ENCODE measurements at regions not wholly inside any gene's neighbourhood (a gene's known extent, or its start where the extent isn't known, plus 50 kb on each side); places are given as distances from the start of the nearest gene placed in this dataset.

DNA sequence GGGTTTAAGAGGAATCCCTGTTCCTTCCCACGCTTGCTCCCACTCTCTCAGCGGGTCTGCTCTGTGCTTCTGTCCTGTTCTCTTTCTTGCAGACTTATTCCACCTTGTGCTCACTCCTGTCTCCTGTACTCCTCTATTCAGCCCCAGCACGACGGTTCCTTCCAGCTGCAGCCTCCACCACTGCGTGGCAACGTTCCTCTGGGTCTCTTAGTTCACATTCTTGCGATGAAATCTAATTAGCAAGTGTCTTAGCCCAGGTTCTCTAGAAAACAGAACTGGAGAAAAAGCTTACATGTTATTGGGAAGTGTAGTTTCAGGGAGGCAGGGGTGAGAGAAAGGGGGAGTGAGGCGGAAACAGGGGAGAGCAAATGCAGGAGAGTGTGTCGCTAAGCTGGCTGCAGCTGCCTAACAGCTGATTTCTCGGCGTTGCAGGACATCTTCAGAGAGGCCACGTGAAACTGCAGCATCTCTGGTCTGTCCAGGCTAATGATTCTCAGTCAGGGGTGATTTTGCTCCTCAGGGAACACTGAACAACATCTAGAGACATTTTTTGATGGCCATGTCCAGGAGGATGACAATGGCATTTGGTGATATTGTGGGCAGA is 213.2 kb upstream of the NLRP1 start:
- TF ChIP-seq, protein P1, sequence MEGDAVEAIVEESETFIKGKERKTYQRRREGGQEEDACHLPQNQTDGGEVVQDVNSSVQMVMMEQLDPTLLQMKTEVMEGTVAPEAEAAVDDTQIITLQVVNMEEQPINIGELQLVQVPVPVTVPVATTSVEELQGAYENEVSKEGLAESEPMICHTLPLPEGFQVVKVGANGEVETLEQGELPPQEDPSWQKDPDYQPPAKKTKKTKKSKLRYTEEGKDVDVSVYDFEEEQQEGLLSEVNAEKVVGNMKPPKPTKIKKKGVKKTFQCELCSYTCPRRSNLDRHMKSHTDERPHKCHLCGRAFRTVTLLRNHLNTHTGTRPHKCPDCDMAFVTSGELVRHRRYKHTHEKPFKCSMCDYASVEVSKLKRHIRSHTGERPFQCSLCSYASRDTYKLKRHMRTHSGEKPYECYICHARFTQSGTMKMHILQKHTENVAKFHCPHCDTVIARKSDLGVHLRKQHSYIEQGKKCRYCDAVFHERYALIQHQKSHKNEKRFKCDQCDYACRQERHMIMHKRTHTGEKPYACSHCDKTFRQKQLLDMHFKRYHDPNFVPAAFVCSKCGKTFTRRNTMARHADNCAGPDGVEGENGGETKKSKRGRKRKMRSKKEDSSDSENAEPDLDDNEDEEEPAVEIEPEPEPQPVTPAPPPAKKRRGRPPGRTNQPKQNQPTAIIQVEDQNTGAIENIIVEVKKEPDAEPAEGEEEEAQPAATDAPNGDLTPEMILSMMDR (IDR thresholded peaks at IDR 0.05; ENCODE audit: extremely low read depth, low read depth, low read length) = no peak
- no peaks in the 10 kb centered on the region for H4K20me1 ChIP-seq (ENCODE audit: insufficient read depth, low read length)
- no peak overlapping the region for H3K27ac ChIP-seq (ENCODE audit: low read depth, low read length)
- peaks cover 43% of the 10 kb centered on the region for H3K27me3 ChIP-seq (ENCODE audit: insufficient read depth, low read length)
- DNase-seq (ENCODE audit: insufficient read length, low spot score, missing footprints) = no peak
- H2AFZ ChIP-seq (ENCODE audit: low read length) = no peak overlapping the region
- H3K4me1 ChIP-seq (ENCODE audit: insufficient read depth, low read length) = no peaks in the 10 kb centered on the region
- peaks cover 4% of the 10 kb centered on the region for H3K9me3 ChIP-seq (ENCODE audit: low read depth, low read length)
- no peak overlapping the region for H3K4me2 ChIP-seq (ENCODE audit: insufficient read depth, low read length)
- H3K79me2 ChIP-seq (ENCODE audit: insufficient read depth, low read length) = no peaks in the 10 kb centered on the region
- H3K4me3 ChIP-seq (ENCODE audit: insufficient read depth, low read length) = no peak overlapping the region
- no peaks in the 10 kb centered on the region for H3K36me3 ChIP-seq (ENCODE audit: insufficient read depth, low read length)

DNA sequence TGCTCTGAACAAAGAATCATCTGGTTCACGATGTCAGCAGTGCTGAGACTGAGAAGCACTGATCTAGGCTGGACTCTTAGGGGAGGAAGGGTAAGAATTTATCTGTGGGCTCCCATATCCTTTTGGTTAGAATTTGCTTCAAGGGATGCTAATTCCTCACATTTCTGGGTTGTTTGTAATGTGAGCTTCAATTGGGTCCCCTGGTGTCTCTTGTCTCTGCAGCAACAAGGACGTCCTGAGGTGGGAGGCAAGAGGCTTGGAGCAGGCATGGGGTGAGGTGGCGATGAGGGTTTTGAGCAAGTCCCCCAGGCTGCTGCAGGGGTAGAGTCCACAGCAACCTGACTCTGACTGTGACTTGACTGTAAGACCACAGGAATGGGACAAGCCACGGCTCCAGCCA is 213.8 kb upstream of the NLRP1 start:
- H3K36me3 ChIP-seq (ENCODE audit: insufficient read depth, low read length) = no peaks in the 10 kb centered on the region
- TF ChIP-seq, protein P1 (IDR thresholded peaks at IDR 0.05; ENCODE audit: extremely low read depth, low read depth, low read length) = no peak
- no peak overlapping the region for H3K4me3 ChIP-seq (ENCODE audit: insufficient read depth, low read length)
- no peak for DNase-seq (ENCODE audit: insufficient read length, low spot score, missing footprints)
- no peak overlapping the region for H2AFZ ChIP-seq (ENCODE audit: low read length)
- peaks cover under 1% of the 10 kb centered on the region for H3K9me3 ChIP-seq (ENCODE audit: low read depth, low read length)
- no peak overlapping the region for H3K4me2 ChIP-seq (ENCODE audit: insufficient read depth, low read length)
- H4K20me1 ChIP-seq (ENCODE audit: insufficient read depth, low read length) = no peaks in the 10 kb centered on the region
- no peaks in the 10 kb centered on the region for H3K79me2 ChIP-seq (ENCODE audit: insufficient read depth, low read length)
- peaks cover 43% of the 10 kb centered on the region for H3K27me3 ChIP-seq (ENCODE audit: insufficient read depth, low read length)
- H3K4me1 ChIP-seq (ENCODE audit: insufficient read depth, low read length) = no peaks in the 10 kb centered on the region
- no peak overlapping the region for H3K27ac ChIP-seq (ENCODE audit: low read depth, low read length)

DNA sequence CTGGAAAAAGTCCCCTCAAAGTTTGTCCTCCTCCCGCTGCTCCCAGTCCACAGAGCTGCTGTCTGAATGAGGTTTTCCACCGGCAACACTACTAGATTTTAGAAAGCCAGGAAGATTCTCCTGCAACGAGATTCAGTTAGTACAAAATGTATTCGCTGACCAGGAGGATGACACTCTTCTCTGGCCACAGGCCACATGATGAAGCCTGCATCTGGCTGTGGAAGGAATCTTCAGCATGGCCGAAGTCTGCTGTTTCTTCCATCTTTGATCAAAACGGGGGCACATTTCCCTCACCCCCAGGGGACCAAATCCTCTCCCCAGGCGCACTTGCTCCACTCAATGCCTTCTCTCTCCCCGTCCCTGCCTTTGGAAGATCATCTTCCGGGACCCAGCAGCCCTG is 215.8 kb upstream of the NLRP1 start:
- H3K4me1 ChIP-seq (ENCODE audit: insufficient read depth, low read length) = no peaks in the 10 kb centered on the region
- no peak overlapping the region for H3K27ac ChIP-seq (ENCODE audit: low read depth, low read length)
- DNase-seq (ENCODE audit: insufficient read length, low spot score, missing footprints) = no peak
- no peak overlapping the region for H2AFZ ChIP-seq (ENCODE audit: low read length)
- H3K79me2 ChIP-seq (ENCODE audit: insufficient read depth, low read length) = no peaks in the 10 kb centered on the region
- H3K27me3 ChIP-seq (ENCODE audit: insufficient read depth, low read length) = peaks cover 38% of the 10 kb centered on the region
- no peaks in the 10 kb centered on the region for H3K36me3 ChIP-seq (ENCODE audit: insufficient read depth, low read length)
- H3K4me3 ChIP-seq (ENCODE audit: insufficient read depth, low read length) = no peak overlapping the region
- H4K20me1 ChIP-seq (ENCODE audit: insufficient read depth, low read length) = no peaks in the 10 kb centered on the region
- TF ChIP-seq, protein P1 (IDR thresholded peaks at IDR 0.05; ENCODE audit: extremely low read depth, low read depth, low read length) = no peak
- H3K4me2 ChIP-seq (ENCODE audit: insufficient read depth, low read length) = no peak overlapping the region
- H3K9me3 ChIP-seq (ENCODE audit: low read depth, low read length) = no peaks in the 10 kb centered on the region

DNA sequence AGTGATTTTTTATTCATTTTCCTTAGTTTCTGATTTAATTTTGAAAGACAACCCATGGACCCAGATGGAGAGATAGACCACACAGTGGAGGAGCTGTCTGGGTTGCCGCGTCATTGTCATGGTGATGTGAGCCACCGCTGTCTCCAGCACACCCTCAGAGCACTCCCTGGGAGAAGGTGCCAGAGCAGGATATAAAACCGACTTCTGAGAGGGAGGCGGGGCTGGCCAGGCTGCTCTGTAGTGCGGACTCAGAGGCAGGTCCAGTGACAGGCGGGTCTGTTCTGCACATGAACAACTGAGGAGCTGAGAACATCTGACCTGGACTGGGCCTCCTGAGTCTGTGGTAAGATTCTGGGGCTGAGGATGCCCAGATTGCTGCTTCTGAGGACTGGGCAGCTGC is 216.3 kb upstream of the NLRP1 start:
- Histone ChIP-seq H3K27ac (ENCODE audit: low read depth, low read length) (no peak overlapping the region), H3K4me3 (ENCODE audit: insufficient read depth, low read length) (no peak overlapping the region), H3K9me3 (ENCODE audit: low read depth, low read length) (no peaks in the 10 kb centered on the region), H3K79me2 (ENCODE audit: insufficient read depth, low read length) (no peaks in the 10 kb centered on the region), H4K20me1 (ENCODE audit: insufficient read depth, low read length) (no peaks in the 10 kb centered on the region), H3K27me3 (ENCODE audit: insufficient read depth, low read length) (peaks cover 42% of the 10 kb centered on the region), H3K4me2 (ENCODE audit: insufficient read depth, low read length) (no peak overlapping the region), H3K4me1 (ENCODE audit: insufficient read depth, low read length) (no peaks in the 10 kb centered on the region), H2AFZ (ENCODE audit: low read length) (no peak overlapping the region), H3K36me3 (ENCODE audit: insufficient read depth, low read length) (no peaks in the 10 kb centered on the region)
- DNase-seq (ENCODE audit: insufficient read length, low spot score, missing footprints) = no peak
- TF ChIP-seq, protein P1 (IDR thresholded peaks at IDR 0.05; ENCODE audit: extremely low read depth, low read depth, low read length) = no peak

Measured in osteoblast (primary cell).